MM.1S (cell line): ENCODE measurements at regions not wholly inside any gene's neighbourhood (a gene's known extent, or its start where the extent isn't known, plus 50 kb on each side); places are given as distances from the start of the nearest gene placed in this dataset.
"Not testable (repeated sequence)": the region's sequence is repeated elsewhere in the genome, so short reads cannot be mapped to it uniquely, and the experiment has no call there.

Experiments
- EZH2 ChIP-seq: fragments of 300-600 bp; sonication (generic); optimal IDR thresholded peaks from 2 replicates; pipeline ENCODE3; 2017; ENCODE audit warnings: low read depth, mild to moderate bottlenecking, antibody characterized with exemption, low read length, mixed read lengths
- TF ChIP-seq, protein P1 (sequence below): fragments of 300-600 bp; sonication (generic); IDR thresholded peaks from 2 replicates; pipeline ENCODE4 v1.5.1; 2016; ENCODE audit warnings: antibody characterized with exemption, low read length, mixed read lengths

DNA sequence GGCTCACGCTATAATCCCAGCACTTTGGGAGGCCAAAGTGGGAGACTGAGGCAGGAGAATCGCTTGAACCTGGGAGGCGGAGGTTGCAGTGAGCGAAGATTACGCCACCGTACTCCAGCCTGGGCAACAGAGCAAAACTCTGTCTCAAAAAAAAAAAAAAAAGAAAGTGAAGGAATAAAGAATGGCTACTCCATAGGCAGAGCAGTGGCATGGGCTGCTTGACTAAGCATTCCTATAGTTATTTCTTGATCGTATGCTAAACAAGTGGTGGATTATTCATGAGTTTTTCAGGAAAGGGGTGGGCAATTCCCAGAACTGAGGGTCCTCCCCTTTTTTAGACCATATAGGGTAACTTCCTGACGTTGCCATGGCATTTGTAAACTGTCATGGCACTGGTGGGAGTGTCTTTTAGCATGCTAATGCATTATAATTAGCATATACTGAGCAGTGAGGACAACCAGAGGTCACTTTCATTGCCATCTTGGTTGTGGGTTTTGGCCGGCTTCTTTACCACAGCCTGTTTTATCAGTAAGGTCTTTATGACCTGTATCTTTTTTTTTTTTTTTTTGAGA is 130.9 kb upstream of the PARD3 start:
- TF ChIP-seq, protein P1, sequence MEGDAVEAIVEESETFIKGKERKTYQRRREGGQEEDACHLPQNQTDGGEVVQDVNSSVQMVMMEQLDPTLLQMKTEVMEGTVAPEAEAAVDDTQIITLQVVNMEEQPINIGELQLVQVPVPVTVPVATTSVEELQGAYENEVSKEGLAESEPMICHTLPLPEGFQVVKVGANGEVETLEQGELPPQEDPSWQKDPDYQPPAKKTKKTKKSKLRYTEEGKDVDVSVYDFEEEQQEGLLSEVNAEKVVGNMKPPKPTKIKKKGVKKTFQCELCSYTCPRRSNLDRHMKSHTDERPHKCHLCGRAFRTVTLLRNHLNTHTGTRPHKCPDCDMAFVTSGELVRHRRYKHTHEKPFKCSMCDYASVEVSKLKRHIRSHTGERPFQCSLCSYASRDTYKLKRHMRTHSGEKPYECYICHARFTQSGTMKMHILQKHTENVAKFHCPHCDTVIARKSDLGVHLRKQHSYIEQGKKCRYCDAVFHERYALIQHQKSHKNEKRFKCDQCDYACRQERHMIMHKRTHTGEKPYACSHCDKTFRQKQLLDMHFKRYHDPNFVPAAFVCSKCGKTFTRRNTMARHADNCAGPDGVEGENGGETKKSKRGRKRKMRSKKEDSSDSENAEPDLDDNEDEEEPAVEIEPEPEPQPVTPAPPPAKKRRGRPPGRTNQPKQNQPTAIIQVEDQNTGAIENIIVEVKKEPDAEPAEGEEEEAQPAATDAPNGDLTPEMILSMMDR: not testable (repeated sequence)
- not testable (repeated sequence) for TF ChIP-seq EZH2
